Trophoblast cell (in vitro differentiated cells and primary cell): ENCODE measurements at regions not wholly inside any gene's neighbourhood (a gene's known extent, or its start where the extent isn't known, plus 50 kb on each side); places are given as distances from the start of the nearest gene placed in this dataset.

Experiments
- DNase-seq, 2 donors: peaks; one replicate each; pipeline ENCODE4 v3.0.0-alpha.2; 2016
- H2AFZ ChIP-seq: 2 replicates; pipeline ENCODE4 v1.6.1; 2013; ENCODE audit warnings: low read length, moderate library complexity, mild to moderate bottlenecking; ENCODE audit not compliant: insufficient read depth, poor library complexity
- H2AK5ac ChIP-seq: 2 replicates; pipeline ENCODE4 v1.6.1; 2013; ENCODE audit warnings: mild to moderate bottlenecking, low read length
- H2BK120ac ChIP-seq: 2 replicates; pipeline ENCODE4 v1.6.1; 2013; ENCODE audit warnings: low read length, mild to moderate bottlenecking, moderate library complexity; ENCODE audit not compliant: insufficient read depth, poor library complexity
- H2BK12ac ChIP-seq: 2 replicates; pipeline ENCODE4 v1.6.1; 2013; ENCODE audit warnings: mild to moderate bottlenecking, low read length, moderate library complexity
- H2BK5ac ChIP-seq: 2 replicates; pipeline ENCODE4 v1.6.1; 2013; ENCODE audit warnings: low read length, low read depth, moderate library complexity, mild to moderate bottlenecking; ENCODE audit not compliant: poor library complexity
- H3K14ac ChIP-seq: 2 replicates; pipeline ENCODE4 v1.6.1; 2013; ENCODE audit warnings: mild to moderate bottlenecking, low read length
- H3K18ac ChIP-seq: 2 replicates; pipeline ENCODE4 v1.6.1; 2013; ENCODE audit warnings: mild to moderate bottlenecking, low read length
- H3K23ac ChIP-seq: 2 replicates; pipeline ENCODE4 v1.6.1; 2013; ENCODE audit warnings: low read length
- H3K27ac ChIP-seq: 2 replicates; pipeline ENCODE4 v1.5.1; 2013; ENCODE audit warnings: low read depth, mild to moderate bottlenecking, inconsistent platforms, low read length, moderate library complexity
- H3K27me3 ChIP-seq: 2 replicates; pipeline ENCODE4 v1.6.1; 2013; ENCODE audit warnings: inconsistent platforms, mild to moderate bottlenecking, low read length, moderate library complexity; ENCODE audit not compliant: insufficient read depth
- H3K36me3 ChIP-seq, 2 experiments: 1 replicate in 1 of 2; 2 replicates in 1 of 2; pipeline ENCODE4 v1.6.1; 2013; ENCODE audit warnings: low read length in 2 of 2, mild to moderate bottlenecking in 2 of 2, moderate library complexity in 1 of 2; ENCODE audit not compliant: insufficient read depth in 2 of 2, control insufficient read depth in 1 of 2
- H3K4ac ChIP-seq: 2 replicates; pipeline ENCODE4 v1.6.1; 2013; ENCODE audit warnings: low read depth, mild to moderate bottlenecking, low read length, moderate library complexity
- H3K4me1 ChIP-seq, 2 experiments: 1 replicate in 1 of 2; 2 replicates in 1 of 2; pipeline ENCODE4 v1.6.1; 2013; ENCODE audit warnings: low read length in 2 of 2, mild to moderate bottlenecking in 2 of 2, moderate library complexity in 1 of 2; ENCODE audit not compliant: insufficient read depth in 2 of 2, control insufficient read depth in 1 of 2
- H3K4me2 ChIP-seq: 2 replicates; pipeline ENCODE4 v1.6.1; 2013; ENCODE audit warnings: inconsistent platforms, mild to moderate bottlenecking, low read length, moderate library complexity
- H3K4me3 ChIP-seq: 2 replicates; pipeline ENCODE4 v1.5.1; 2013; ENCODE audit warnings: mild to moderate bottlenecking, low read depth, low read length, inconsistent platforms
- H3K79me1 ChIP-seq: one replicate; pipeline ENCODE4 v1.6.1; 2013; ENCODE audit warnings: low read length
- H3K79me2 ChIP-seq: 2 replicates; pipeline ENCODE4 v1.6.1; 2013; ENCODE audit warnings: low read length, mild to moderate bottlenecking; ENCODE audit not compliant: control insufficient read depth, insufficient read depth, poor library complexity
- H3K9ac ChIP-seq: 2 replicates; pipeline ENCODE4 v1.6.1; 2013; ENCODE audit warnings: mild to moderate bottlenecking, low read length
- H3K9me3 ChIP-seq: 2 replicates; pipeline ENCODE4 v1.6.1; 2013; ENCODE audit warnings: low read depth, mild to moderate bottlenecking, control low read depth, inconsistent platforms, low read length; ENCODE audit not compliant: insufficient read depth
- H4K12ac ChIP-seq: 2 replicates; pipeline ENCODE4 v1.6.1; 2013; ENCODE audit warnings: low read depth, mild to moderate bottlenecking, low read length, moderate library complexity
- H4K8ac ChIP-seq: 2 replicates; pipeline ENCODE4 v1.6.1; 2013; ENCODE audit warnings: low read depth, mild to moderate bottlenecking, low read length, moderate library complexity
- H4K91ac ChIP-seq: one replicate; pipeline ENCODE4 v1.6.1; 2013; ENCODE audit warnings: low read depth, mild to moderate bottlenecking, low read length, moderate library complexity
- whole genome bisulfite sequencing: extraction: QIAGEN DNeasy Blood & Tissue Kit; methylation state at CpG from one replicate; pipeline ENCODE4 v1.1.7; 2013; ENCODE audit warnings: missing lambda C conversion rate; ENCODE audit not compliant: insufficient read length, insufficient coverage; ENCODE audit errors: extremely low coverage; 5-methylcytosine and 5-hydroxymethylcytosine counted together

GRCh38 chr7:84314263-84314662 lies 119.7 kb upstream of the SEMA3A start:
- Histone ChIP-seq H3K4me2 (no peak overlapping the region), H3K79me2 (no peaks in the 10 kb centered on the region), H3K27ac (no peak overlapping the region), H3K79me1 (no peaks in the 10 kb centered on the region), H2BK5ac (no peak overlapping the region), H2AFZ (no peak overlapping the region), H3K9ac (no peak overlapping the region), H3K9me3 (no peaks in the 10 kb centered on the region), H3K4me3 (no peak overlapping the region), H3K23ac (no peak overlapping the region), H3K18ac (no peak overlapping the region), H2AK5ac (no peak overlapping the region), H3K27me3 (no peaks in the 10 kb centered on the region), H4K91ac (no peak overlapping the region), H4K12ac (no peak overlapping the region), H3K4ac (no peak overlapping the region), H3K36me3 (no peaks in the 10 kb centered on the region), H2BK120ac (no peak overlapping the region), H4K8ac (no peak overlapping the region), H2BK12ac (no peak overlapping the region), H3K14ac (no peak overlapping the region), H3K4me1 (no peaks in the 10 kb centered on the region)
- no peak for DNase-seq
- no CpG with 5 or more reads among the region's 2 CpGs for WGBS

GRCh38 chr7:84304407-84304806 lies 109.8 kb upstream of the SEMA3A start:
- no peaks in the 10 kb centered on the region for H3K79me1 ChIP-seq
- H3K4ac ChIP-seq = no peak overlapping the region

GRCh38 chr7:84302949-84303348 lies 108.4 kb upstream of the SEMA3A start:
- Histone ChIP-seq H4K12ac (no peak overlapping the region), H3K4ac (no peak overlapping the region), H2BK120ac (no peak overlapping the region), H2AK5ac (no peak overlapping the region), H3K79me2 (no peaks in the 10 kb centered on the region), H3K79me1 (no peaks in the 10 kb centered on the region), H3K14ac (no peak overlapping the region), H4K91ac (no peak overlapping the region), H3K18ac (no peak overlapping the region), H2BK5ac (no peak overlapping the region), H4K8ac (no peak overlapping the region), H2AFZ (no peak overlapping the region), H3K27ac (no peak overlapping the region), H3K27me3 (no peaks in the 10 kb centered on the region), H3K4me3 (no peak overlapping the region), H3K23ac (no peak overlapping the region), H2BK12ac (no peak overlapping the region), H3K9ac (no peak overlapping the region), H3K4me1 (no peaks in the 10 kb centered on the region), H3K9me3 (no peaks in the 10 kb centered on the region), H3K4me2 (peak overlapping the region; percentile 27), H3K36me3 (no peaks in the 10 kb centered on the region)
- DNase-seq = peak; percentile 11 to 30
- WGBS = no CpG with 5 or more reads among the region's 3 CpGs

More at GRCh38 chr7:84304407-84304806, 109.8 kb upstream of the SEMA3A start:
- no peak for DNase-seq
- Histone ChIP-seq H3K27ac (no peak overlapping the region), H3K79me2 (no peaks in the 10 kb centered on the region), H2BK120ac (no peak overlapping the region), H3K23ac (no peak overlapping the region), H4K8ac (no peak overlapping the region), H3K36me3 (no peaks in the 10 kb centered on the region), H4K12ac (no peak overlapping the region), H3K4me3 (no peak overlapping the region), H3K9me3 (no peaks in the 10 kb centered on the region), H3K27me3 (no peaks in the 10 kb centered on the region), H3K9ac (no peak overlapping the region), H3K4me2 (no peak overlapping the region), H2AFZ (no peak overlapping the region), H3K18ac (no peak overlapping the region), H3K4me1 (no peaks in the 10 kb centered on the region), H4K91ac (no peak overlapping the region), H3K14ac (no peak overlapping the region), H2BK12ac (no peak overlapping the region), H2BK5ac (no peak overlapping the region), H2AK5ac (no peak overlapping the region)
- WGBS = no CpG with 5 or more reads among the region's 2 CpGs

GRCh38 chr7:84297616-84298015 lies 103.0 kb upstream of the SEMA3A start:
- Histone ChIP-seq H4K12ac (no peak overlapping the region), H3K18ac (no peak overlapping the region), H2BK12ac (no peak overlapping the region), H4K8ac (no peak overlapping the region), H3K36me3 (no peaks in the 10 kb centered on the region), H3K27ac (no peak overlapping the region), H2AFZ (no peak overlapping the region), H3K4me2 (no peak overlapping the region), H3K79me2 (no peaks in the 10 kb centered on the region), H2BK5ac (no peak overlapping the region), H3K4me1 (no peaks in the 10 kb centered on the region), H3K14ac (no peak overlapping the region), H3K4me3 (no peak overlapping the region), H4K91ac (no peak overlapping the region), H3K9me3 (no peaks in the 10 kb centered on the region), H3K79me1 (no peaks in the 10 kb centered on the region), H2BK120ac (no peak overlapping the region), H3K4ac (no peak overlapping the region), H3K9ac (no peak overlapping the region), H3K27me3 (no peaks in the 10 kb centered on the region), H3K23ac (no peak overlapping the region), H2AK5ac (no peak overlapping the region)
- DNase-seq = no peak
